ENCODE measurements at regions not wholly inside any gene's neighbourhood (a gene's known extent, or its start where the extent isn't known, plus 50 kb on each side); places are given as distances from the start of the nearest gene placed in this dataset.

- TF ChIP-seq, protein P1, sequence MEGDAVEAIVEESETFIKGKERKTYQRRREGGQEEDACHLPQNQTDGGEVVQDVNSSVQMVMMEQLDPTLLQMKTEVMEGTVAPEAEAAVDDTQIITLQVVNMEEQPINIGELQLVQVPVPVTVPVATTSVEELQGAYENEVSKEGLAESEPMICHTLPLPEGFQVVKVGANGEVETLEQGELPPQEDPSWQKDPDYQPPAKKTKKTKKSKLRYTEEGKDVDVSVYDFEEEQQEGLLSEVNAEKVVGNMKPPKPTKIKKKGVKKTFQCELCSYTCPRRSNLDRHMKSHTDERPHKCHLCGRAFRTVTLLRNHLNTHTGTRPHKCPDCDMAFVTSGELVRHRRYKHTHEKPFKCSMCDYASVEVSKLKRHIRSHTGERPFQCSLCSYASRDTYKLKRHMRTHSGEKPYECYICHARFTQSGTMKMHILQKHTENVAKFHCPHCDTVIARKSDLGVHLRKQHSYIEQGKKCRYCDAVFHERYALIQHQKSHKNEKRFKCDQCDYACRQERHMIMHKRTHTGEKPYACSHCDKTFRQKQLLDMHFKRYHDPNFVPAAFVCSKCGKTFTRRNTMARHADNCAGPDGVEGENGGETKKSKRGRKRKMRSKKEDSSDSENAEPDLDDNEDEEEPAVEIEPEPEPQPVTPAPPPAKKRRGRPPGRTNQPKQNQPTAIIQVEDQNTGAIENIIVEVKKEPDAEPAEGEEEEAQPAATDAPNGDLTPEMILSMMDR (IDR thresholded peaks at IDR 0.05; ENCODE audit: insufficient read depth, low read length): no peak
- no peak for TF ChIP-seq POLR2AphosphoS5 (IDR thresholded peaks at IDR 0.05; ENCODE audit: low read depth)
Measured at GRCh38 chr5:93221773-93222172, 359.2 kb downstream of the NR2F1-AS1 start.

Data from HL-60 (cell line).